ENCODE measurements at regions not wholly inside any gene's neighbourhood (a gene's known extent, or its start where the extent isn't known, plus 50 kb on each side); places are given as distances from the start of the nearest gene placed in this dataset.

GRCh38 chr20:10770753-10771152 is 97.0 kb upstream of the JAG1 start:
- DNase-seq (ENCODE audit: low spot score), result no peak

GRCh38 chr20:10771435-10772140 is 97.8 kb upstream of the JAG1 start:
- DNase-seq (ENCODE audit: low spot score), result no peak

- no peak for DNase-seq (ENCODE audit: low spot score)
Observed at GRCh38 chr20:10774357-10774943, 100.7 kb upstream of the JAG1 start.

GRCh38 chr20:10777710-10778109 is 103.9 kb upstream of the JAG1 start:
- DNase-seq (ENCODE audit: low spot score), result no peak

- DNase-seq (ENCODE audit: low spot score), result no peak
Observed at GRCh38 chr20:10779911-10780310, 106.1 kb upstream of the JAG1 start.

- DNase-seq (ENCODE audit: low spot score), result no peak
Observed at GRCh38 chr20:10780901-10781300, 107.1 kb upstream of the JAG1 start.

GRCh38 chr20:10781526-10781925 is 107.7 kb upstream of the JAG1 start:
- no peak for DNase-seq (ENCODE audit: low spot score)

GRCh38 chr20:10783707-10784553 is 110.1 kb upstream of the JAG1 start:
- DNase-seq (ENCODE audit: low spot score), result peak; percentile 33

- no peak for DNase-seq (ENCODE audit: low spot score)
Observed at GRCh38 chr20:10784554-10785183, 110.9 kb upstream of the JAG1 start.

- no peak for DNase-seq (ENCODE audit: low spot score)
Observed at GRCh38 chr20:10786678-10787077, 112.9 kb upstream of the JAG1 start.

GRCh38 chr20:10788055-10788454 is 114.3 kb upstream of the JAG1 start:
- no peak for DNase-seq (ENCODE audit: low spot score)

- no peak for DNase-seq (ENCODE audit: low spot score)
Observed at GRCh38 chr20:10788877-10789276, 115.1 kb upstream of the JAG1 start.

GRCh38 chr20:10789386-10789785 is 115.6 kb upstream of the JAG1 start:
- no peak for DNase-seq (ENCODE audit: low spot score)

GRCh38 chr20:10790013-10790412 is 116.2 kb upstream of the JAG1 start:
- no peak for DNase-seq (ENCODE audit: low spot score)

GRCh38 chr20:10792291-10792690 is 118.5 kb upstream of the JAG1 start:
- no peak for DNase-seq (ENCODE audit: low spot score)

GRCh38 chr20:10793766-10794165 is 120.0 kb upstream of the JAG1 start:
- no peak for DNase-seq (ENCODE audit: low spot score)

GRCh38 chr20:10794765-10795164 is 121.0 kb upstream of the JAG1 start:
- no peak for DNase-seq (ENCODE audit: low spot score)

GRCh38 chr20:10795286-10796026 is 121.7 kb upstream of the JAG1 start:
- DNase-seq (ENCODE audit: low spot score), result peak; percentile 10

GRCh38 chr20:10798811-10799210 is 125.0 kb upstream of the JAG1 start:
- no peak for DNase-seq (ENCODE audit: low spot score)

GRCh38 chr20:10799735-10800134 is 125.9 kb upstream of the JAG1 start:
- DNase-seq (ENCODE audit: low spot score), result no peak

- DNase-seq (ENCODE audit: low spot score), result no peak
Observed at GRCh38 chr20:10800288-10800687, 126.5 kb upstream of the JAG1 start.

Data from HT-29 (cell line).